GM18507 (cell line): ENCODE measurements at regions not wholly inside any gene's neighbourhood (a gene's known extent, or its start where the extent isn't known, plus 50 kb on each side); places are given as distances from the start of the nearest gene placed in this dataset.

Experiments used
- DNase-seq: peaks from one replicate; pipeline ENCODE4 v3.0.0; 2011; ENCODE audit warnings: low read depth; ENCODE audit not compliant: insufficient read length; ENCODE audit errors: extremely low spot score
- FAIRE-seq: peaks from 2 replicates; lab custom pipeline; 2011; peaks lifted over from hg19 to GRCh38; lab: Jason Lieb, UNC

DNA sequence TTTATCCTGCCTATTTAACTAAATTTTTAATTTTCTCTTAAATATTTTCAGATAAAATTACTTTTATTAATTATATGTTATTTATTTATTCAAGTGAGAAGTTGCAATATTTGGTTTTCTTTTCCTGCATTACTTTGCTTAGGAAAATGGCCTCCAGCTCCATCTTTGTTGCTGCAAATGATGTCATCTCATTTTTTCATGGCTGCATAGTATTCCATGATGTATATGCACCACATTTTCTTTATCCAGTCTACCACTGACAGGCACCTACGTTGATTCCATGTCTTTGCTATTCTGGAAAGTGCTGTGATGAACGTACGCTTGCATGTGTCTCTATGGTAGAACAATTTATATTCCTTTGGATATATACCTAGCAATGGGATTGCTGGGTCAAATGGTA lies 186.9 kb upstream of the LYPLAL1 start:
- FAIRE-seq (no peak), DNase-seq (no peak)

DNA sequence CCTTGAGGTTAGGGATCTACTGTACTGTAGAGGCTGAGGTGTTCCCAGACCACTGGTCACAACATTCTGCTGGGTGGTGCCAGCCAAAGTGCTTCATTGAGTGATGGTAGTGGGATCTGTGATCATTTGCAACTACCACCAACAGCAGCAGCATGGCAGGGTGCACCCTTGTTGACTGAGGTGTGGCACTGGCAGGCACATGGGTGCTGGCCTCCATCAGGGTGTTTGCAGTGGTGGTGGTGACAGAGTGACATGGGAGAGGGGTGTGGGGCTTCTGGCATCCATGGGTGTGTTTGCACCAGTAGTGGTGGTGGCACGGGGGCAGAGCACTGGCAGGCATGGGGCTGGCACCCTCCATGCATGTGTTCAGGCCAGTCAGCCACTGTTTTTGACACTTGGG lies 183.7 kb upstream of the LYPLAL1 start:
- DNase-seq (no peak), FAIRE-seq (no peak)

DNA sequence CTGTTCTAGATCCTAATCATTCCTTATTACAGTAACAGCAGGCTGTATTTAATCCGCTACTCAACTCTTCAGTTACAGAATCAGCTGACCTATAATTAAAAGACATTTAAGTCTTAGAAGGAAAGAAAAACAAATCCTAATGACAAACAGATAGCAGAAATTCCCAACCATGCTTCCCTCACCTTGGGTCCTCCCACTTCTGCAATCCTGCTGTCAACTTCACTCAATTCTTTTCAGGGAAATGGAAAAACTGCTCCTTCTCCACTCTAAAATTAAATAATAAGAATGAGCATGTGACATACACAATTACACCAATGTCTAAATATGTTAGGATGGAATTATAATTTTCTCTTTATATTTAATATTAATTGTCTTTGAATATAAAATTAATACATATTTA lies 182.6 kb upstream of the LYPLAL1 start:
- DNase-seq, result no peak
- no peak for FAIRE-seq

DNA sequence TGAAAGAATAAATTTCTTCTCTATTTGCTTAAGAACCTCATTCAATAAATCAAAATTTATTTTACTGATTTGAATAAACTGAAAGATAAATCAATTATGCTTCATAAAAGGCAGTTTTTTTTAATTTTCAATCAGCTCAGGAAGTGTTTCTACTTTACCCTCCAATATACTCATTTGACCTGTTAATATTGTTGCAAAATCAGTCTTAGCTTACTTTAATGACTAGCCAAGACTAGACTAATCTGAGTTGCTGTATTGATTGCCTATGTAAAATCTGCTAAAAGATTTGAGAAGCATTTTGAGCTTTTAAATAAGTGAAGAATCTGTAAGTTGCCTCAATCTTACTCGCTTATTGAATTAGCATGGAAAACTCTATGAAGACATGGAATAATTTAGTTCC lies 179.1 kb upstream of the LYPLAL1 start:
- DNase-seq (no peak), FAIRE-seq (no peak)

DNA sequence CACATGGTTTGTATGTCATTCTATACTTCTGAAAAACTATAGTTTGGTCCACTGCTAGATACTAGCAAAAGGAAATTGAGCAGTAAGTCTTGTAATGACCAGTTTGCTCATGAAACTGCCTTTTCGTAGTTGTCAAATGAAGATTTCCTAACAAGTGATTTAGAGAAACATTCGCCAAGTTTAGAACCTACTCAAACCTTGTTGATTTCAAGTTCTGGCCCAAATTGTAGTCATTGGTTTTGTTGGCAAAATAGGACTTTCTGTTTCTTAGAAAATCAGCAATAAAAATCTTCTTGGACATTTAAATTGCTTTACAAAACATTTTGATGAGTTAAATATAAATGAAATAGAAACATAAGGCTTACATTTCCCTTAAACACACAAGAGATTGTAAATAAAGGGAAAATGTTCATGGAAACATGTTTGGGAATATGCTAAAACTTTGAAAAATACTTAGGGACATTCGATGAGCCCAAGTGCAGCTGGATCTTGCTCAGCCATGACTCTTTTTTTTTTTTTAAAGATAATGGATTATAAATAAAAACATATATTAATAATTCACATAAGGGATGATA lies 178.5 kb upstream of the LYPLAL1 start:
- DNase-seq (no peak), FAIRE-seq (no peak)

DNA sequence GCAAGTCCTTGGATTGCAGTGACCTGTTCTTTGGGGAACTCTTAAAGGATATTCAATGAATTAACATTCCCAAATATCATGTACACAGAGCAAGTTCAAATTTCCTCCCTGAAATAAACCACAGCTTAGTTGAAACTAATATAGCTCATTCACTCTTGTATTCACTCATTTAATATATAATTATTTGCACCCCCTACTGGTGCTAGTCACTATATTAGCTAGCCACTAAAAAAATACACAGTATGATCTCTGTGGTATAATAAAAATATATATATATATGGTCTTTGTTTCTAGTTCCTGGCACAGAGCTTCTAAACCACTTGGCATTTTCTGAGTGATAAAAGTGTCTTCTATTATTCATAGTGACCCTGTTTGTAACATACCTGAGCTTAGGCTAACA lies 177.3 kb upstream of the LYPLAL1 start:
- DNase-seq (no peak), FAIRE-seq (no peak)

DNA sequence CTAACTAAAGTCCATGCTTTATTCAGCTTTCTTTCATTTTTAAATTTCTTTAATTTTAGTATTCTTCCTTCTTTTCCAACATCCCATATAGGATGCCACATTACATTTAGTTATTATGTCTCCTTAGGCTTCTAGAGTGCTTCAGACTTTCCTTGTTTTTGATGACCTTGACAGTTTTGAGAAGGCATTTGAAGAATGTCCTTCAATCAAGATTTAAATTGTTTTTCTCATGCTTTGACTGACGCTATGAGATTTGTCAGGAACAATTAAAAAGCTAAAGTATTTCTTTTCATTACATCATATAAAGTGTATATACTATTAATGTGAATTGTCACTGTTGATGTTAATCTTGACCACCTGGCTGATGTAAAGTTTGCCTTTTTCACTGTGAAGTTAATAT lies 173.7 kb upstream of the LYPLAL1 start:
- FAIRE-seq (no peak), DNase-seq (no peak)

DNA sequence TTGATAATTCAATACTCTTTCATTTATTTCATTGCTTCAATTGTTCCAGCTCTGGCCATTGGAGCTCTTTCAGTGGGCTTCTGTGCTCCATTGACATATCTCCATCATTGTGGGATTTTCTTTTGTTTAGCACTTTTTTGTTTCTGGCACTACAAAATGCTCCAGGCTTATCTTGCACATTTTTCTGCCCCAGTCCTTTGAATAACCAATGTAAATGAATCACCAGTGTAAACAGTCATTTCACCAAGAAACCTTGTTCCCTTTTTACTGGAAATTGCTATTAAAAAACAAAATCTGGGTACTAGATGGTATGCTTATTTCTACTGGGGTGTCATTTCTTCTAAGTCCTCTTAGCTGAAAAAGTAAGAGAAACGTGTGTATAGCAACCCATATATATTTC lies 173.0 kb upstream of the LYPLAL1 start:
- no peak for FAIRE-seq

DNA sequence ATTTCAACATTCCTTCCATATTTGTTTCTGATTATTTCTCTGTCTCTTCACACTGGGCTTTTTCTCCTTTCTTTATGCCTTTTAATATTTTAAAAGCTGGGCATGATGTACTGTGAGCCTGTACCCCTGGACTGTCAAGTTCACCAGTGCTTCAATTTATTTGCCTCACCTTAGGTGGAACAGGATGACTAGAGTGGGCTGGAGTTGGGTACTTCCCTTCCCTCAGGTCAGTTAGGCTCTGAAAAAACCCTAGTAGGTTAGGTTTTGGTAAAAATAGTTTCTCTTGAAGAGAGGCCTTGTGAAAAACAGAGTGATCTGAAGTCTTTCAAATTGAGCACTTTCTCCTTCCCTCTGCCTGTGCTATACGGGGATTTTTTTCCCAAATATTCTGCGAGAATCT lies 163.0 kb upstream of the LYPLAL1 start:
- DNase-seq (no peak), FAIRE-seq (no peak)

More for the DNA sequence above, 173.0 kb upstream of the LYPLAL1 start:
- DNase-seq, result no peak

DNA sequence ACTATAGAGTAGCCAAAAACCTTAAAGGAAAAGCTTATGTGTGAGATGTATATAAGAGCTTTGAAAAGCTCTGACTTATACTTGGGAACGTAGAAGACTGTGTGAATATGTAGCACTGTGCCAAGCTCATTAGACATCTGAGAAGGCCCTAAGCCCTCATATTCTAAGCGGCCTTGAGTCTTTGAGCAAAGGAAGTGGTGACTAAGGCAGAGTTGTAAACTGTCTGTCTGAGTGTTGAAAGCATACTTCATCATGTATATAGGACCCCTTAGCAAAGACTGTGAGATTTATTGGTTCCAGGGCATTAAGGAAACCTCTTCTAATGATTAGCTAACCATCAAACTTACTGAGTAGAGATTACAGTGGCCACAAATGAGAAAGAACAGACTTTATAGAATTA lies 153.3 kb upstream of the LYPLAL1 start:
- no peak for DNase-seq
- FAIRE-seq, result no peak

DNA sequence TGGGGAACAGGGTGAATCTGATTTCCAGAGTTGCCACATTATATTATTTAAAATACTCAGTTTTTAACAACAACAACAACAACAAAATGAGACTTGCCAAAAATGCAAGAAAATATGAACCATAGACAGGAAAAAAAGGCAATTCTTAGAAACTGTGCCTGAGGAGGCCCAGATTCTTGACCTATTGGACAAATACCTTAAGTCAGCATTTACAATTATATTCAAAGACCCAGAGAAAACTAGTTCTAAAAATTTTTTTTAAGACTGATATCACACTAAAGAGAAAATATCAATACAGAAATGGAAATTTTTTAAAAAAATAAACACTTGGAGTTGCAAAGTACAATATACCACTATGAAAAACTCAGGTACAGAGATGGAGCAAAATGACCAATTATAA lies 152.8 kb upstream of the LYPLAL1 start:
- FAIRE-seq, result no peak
- DNase-seq, result no peak

DNA sequence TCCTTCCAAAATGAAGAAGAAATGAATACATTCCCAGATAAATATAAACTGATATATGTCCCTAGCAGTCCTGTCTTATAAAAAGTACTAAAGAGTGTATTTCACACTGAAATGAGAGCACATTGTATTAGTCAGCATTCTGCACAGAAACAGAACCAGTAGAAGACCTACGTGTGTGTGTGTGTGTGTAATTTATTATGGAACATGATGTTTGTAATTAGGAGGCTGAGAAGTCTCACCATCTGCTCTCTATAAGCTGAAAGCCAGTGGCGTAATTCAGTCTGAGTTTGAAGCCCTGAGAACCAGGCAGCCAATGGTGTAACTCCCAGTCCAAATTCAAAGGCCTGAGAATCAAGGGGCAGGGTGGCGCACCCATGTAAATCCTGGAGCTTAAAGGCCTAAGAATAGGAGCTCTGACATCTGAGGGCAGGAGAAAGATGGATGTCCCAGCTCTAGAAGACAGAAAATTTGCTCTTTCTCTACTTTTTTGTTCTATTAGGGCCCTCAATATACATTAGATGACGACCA lies 146.5 kb upstream of the LYPLAL1 start:
- FAIRE-seq (no peak), DNase-seq (no peak)

DNA sequence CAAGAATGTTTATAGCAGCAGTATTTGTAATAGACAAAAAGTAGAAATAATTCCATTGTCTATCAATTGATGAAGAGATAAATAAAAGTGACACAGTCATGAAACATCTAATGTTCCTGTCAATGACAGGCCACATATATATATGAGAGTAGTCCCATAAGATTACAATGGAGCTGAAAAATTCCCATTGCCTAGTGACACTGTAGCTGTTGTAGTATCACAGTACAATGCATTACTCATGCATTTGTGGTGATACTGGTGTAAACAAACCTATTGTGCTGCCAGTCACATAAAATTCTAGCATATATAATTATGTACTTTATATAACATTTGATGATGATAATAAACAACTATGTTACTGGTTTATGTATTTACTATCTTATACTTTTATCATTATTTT lies 141.9 kb upstream of the LYPLAL1 start:
- DNase-seq, result no peak
- no peak for FAIRE-seq

DNA sequence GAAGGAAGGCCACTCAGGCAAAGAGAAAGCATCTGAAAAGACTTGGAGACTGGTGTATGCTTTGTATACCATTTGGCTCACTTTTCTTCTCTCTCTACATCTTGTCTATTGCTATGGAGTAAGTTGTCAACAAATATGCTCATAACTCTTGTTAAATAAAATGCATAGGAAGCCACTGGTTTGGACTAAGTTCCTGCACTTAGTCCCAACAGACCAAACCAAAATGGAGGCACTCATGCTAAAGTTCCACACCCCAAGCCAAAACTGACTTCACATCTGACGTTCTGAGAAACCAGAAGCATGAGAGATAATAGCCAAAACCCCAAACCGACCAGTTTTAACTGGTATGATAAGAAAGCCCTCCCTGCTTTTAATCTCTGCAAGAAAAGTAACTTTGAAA lies 135.3 kb upstream of the LYPLAL1 start:
- DNase-seq, result no peak

DNA sequence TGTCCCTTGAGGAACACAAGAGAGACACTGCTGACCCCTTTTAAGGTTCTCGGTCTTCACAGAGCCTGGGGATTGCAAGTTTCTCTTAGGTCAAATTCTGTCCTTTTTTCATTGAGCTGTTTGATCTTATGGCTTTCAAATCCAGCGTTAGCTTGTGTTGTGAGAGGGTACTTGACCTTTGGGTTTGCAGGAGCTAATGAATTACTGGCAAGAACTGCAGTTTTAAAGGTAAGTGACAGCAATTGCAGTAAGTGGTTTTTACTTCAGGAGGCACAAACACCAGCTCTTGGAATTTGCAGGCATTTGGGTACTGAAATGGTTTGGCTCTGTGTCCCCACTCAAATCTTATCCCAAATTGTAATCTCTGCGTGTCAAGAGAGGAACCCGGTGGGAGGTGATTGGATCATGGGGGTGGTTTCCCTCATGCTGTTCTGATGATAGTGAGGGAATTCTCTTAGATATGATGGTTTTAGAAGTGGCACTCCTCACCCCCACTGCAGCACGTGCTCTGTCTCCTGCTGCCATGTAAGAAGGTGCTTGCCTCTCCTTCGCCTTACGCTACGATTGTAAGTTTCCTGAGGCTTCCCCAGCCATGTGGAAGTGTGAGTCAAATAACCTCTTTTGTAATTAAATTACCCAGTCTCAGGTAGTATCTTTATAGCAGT lies 134.5 kb upstream of the LYPLAL1 start:
- FAIRE-seq, result no peak
- no peak for DNase-seq

More for the DNA sequence above, 135.3 kb upstream of the LYPLAL1 start:
- FAIRE-seq, result no peak

DNA sequence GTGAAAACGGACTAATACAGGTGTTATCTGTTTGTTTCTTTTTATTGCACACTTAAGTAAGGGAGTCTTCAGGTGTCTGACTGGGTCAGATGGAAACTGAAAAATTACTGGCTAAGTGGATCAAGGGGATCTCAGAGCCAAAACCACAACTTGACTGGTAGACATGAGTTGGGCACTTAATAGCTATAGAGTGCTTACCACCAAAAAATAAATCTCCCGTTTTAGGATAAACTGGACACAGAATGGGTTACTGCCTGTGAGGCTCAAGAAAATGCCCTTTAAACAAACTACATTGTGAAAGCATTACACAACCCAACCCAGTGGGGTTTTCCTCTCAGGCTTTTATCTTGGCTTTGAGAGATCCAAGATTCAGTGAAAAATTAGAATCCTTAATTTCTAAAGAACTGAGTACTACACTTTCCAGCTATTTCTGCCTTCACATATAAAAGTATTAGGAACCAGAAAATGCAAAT lies 134.0 kb upstream of the LYPLAL1 start:
- DNase-seq, result no peak
- FAIRE-seq, result no peak

DNA sequence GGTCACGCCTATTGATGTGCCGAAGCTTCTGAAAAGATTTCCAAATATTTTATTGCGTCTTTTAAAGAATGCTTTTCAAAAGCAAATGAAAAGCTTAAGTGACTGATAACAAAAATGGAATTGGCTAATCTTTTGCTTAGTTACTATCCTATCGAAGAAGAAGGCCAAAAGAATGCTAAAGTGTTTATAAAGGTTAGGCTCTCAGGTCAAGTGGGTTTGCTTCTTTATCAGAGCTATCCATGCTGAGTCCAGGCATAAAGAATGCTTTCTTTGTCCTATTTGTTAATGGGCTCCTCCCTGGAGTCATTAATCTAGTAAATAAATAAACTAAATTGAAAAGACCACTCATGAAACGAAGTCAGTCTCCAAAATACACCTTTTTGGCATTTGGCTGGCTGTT lies 133.4 kb upstream of the LYPLAL1 start:
- no peak for DNase-seq
- FAIRE-seq, result no peak

DNA sequence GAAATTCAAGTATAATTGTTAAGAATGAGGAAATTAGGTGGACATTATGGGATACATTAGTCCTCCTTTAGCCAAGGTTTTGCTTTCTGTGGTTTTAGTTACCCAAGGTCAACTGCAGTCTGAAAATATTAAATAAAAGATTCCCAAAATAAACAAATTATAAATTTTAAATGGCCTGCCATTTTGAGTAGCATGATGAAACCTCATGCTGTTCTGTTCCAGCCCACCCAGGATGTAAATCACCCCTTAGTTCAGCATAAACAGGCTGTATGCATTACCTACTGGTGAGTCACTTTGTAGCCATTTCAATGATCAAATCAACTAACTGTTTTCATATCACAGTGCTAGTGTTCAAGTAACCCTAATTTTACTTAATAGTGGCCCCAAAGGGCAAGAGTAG lies 132.5 kb upstream of the LYPLAL1 start:
- no peak for FAIRE-seq
- DNase-seq, result no peak

DNA sequence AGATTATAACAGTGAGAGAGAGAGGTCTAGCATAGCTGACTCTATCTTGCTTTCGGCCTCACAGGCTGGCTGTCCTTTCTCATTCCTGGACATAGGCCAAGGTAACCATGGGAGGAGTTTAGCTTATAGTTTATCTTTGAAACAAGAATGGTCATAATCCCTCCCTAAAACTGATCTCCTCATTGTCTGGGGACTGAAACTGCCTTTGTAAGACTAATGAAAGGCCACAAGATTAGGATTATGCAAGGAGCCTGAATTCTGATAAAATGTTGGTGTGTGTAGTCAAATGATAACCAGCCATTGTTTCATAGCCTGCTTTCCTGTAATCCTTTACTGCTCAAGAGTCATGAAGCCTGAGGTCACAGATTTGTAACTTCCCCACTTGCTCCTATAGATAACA lies 131.9 kb upstream of the LYPLAL1 start:
- DNase-seq (no peak), FAIRE-seq (no peak)

DNA sequence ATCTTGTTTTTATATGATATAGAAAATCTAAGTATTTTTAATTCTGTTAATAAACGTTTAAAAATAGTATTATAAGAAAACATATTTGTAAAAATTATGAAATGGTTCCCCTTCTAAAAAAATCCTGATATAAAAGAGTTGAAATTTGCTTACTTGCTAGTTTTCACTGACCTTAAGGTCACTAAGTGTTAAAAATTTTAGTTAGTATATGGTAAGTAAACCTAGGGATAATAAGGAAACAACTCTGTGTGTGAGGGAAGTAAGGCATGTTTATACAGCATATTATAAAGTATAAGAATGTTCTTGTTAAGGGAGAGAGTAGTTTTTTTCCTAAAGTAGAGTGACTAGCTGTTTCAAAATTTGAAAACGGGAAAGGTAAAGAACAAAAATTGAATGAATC lies 130.9 kb upstream of the LYPLAL1 start:
- DNase-seq, result no peak
- FAIRE-seq, result no peak

DNA sequence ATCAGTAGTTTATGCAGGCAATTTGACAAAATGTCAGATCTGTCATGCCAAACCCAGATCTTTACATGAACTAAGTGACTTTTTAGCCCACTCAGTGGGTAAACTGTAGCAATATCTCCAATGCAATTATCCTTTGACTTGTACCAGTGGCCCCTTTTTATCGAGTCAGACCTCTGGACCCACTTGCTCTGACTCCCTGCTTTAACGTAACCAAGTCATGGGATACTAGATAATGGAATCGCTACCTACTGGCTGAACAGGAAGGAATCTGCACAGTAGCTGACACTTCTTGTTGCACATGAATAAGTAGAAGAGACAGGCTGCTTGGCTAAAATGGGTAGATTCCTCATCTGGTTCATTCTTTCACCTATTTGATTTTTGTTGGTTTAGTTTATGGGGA lies 128.4 kb upstream of the LYPLAL1 start:
- FAIRE-seq, result no peak
- no peak for DNase-seq
